Activated T-cell treated with anti-CD3 and anti-CD28 coated beads for 24 hours (primary cell): ENCODE measurements at regions not wholly inside any gene's neighbourhood (a gene's known extent, or its start where the extent isn't known, plus 50 kb on each side); places are given as distances from the start of the nearest gene placed in this dataset.

ENCODE experiments used
- DNase-seq: peaks from one replicate; pipeline ENCODE4 v3.0.0-alpha.2; 2020; ENCODE audit warnings: low read depth

DNA sequence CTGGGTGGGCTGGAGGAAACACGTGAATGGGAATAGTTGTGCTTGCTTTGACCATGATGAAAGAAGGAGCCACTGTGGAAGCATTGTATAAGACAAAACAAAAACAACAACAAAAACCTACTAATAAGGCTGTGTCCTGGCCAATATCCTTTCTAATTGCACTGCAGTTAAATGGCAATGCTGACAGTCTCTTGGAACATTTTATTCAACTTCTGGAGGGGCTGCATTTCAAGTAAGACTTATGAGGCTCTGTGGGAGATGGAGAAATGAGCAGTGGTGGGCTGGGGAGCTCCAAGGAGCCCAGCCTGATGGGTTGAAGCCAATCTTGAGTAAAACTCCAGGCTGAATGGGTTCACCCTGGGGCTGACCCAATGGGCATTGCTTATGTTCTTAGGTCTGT is 99.8 kb upstream of the ROPN1 start:
- DNase-seq = no peak

DNA sequence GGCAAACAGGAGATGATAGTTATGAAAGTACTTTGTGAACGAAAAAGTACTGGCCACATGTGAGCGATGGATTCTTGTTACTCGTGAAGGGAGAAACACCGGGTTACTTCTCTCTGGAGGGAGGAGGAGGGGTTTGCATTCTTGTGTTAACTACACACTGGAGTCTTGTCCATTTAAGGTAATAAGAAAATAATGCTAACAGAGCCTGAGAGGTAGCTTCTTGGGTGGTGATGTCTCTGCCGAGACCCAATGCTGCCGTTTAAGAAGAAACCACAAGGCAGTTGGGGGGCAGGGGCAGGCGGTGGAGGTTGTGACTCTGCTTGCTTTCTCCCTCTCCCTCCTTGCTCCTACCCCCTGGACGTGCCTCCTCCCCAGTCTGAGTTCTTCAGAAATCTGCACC is 100.9 kb upstream of the ROPN1 start:
- no peak for DNase-seq

DNA sequence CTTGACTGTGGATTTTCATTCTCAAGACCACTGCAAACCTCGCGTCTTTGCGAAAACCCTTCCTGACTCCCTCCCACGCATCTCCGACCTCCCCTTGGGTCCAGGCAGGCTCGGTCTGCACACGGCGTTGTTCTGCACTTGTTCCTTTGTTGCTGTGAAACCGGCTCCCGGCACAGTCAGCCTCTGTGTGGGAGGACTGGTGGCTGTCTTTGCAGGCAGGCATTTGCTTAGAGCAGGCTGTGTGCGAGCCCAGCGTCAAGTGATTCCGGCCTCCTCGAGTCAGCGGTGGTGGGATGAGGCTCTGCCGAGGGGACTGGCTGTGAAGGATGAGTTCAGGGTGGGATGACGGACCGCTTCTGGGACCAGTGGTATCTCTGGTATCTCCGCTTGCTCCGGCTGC is 102.6 kb upstream of the ROPN1 start:
- no peak for DNase-seq

DNA sequence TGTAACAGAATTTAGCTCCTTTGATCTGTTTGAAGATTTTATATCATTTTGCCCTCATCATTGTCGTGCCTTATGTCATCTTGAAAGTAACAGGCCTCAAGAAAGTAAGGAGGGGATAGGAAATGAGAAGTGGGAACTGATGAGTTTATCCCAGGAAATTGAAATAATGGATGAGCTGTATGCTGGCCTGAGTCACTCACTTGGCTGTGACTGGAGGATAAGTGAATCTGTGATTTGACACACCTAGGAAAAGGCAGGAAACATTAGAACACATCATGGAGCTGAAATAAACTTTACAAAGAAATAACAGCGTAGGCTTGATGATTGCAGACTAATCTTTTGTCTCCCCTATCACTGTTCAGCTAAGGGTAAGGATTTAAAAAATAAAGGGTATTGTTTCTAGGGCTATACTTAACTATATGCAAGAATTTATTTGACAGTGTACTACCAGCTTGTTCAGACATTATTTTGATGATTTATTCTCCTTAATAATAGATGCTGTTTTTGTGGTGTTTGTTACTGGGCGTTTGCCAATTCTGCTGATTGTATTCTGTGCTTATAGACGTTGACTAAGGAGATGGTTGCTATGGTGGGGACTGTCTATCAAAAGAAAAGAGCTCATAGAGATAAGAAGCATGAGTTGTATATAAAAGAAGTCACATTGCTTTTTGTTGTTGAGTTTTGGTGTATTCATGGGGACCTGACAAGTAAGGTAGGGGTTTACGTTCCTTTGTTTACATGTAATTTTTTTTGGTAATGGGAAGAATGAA is 105.6 kb upstream of the ROPN1 start:
- no peak for DNase-seq

DNA sequence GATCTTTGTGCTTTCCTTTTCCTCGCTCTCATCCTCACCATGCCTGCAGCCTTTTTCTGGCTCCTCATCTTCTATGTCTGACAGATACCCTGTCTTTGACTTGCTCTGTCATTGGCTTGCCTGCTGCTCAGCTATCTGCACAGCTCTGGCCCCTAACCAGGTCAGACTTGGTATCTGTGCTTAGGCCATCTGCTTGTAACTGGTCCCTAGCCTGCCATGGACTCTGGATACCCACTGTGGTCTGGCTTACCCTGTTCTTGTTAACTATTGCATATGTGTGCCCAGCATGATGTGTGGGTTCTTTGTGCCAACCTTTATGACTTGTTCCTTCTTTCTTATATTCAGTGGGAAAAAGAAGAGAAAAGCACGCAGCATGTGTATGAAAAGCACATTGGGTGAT is 109.7 kb upstream of the ROPN1 start:
- DNase-seq = no peak

DNA sequence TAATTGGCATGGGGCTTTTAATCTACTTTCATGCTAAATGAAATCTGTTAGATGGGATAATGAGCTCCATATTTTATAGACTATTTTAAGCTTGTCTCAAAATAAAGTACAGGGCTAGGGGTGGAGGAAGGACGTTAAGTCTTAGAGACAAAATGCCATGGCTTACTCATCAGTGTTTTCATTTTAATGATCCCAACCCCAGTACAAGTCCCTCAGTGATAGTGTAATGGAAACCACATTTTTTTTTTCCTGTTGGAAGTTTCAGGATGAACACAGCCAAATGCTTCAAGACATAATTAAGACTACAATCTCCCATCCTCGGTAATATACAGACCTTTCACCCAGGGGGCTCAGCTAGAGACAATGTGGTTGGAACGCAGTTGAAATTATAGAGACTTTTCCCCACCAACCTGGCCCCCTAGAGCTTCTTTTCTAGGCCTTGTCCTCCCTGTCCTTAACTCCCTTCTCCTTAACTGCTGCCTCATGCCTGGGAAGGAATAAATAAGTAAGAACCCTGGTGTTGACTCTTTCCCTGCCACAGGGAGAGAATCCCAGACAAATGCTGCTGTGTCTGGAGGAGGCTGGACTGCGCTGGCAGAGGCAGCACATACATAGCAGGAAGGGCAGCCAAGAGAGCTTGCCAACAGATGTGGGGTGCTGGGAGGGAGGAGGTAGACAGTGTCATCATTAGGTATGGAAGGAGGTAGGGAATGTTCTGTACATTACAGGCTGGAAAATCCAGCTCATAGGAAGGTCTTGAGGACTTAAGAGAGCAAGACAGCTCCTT is 115.4 kb upstream of the ROPN1 start:
- no peak for DNase-seq

DNA sequence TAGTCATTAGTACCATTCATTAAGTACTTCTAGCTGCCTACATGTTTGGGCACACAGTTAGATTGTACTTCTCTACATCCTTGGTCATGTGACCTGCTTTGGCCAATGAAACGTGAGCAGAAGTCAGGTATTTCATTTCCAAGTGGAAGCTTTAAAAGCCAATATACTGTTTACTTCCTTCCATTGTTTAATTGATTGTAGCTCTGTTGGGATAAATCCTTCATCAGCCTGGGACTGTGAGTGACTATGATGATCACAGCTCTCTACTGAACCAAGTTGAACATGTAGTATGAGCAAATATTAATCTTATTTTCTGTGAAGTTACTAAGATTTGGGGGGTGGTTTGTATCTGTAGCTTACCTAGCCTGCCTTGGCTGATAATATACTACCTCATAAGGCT is 116.5 kb upstream of the ROPN1 start:
- DNase-seq = no peak

DNA sequence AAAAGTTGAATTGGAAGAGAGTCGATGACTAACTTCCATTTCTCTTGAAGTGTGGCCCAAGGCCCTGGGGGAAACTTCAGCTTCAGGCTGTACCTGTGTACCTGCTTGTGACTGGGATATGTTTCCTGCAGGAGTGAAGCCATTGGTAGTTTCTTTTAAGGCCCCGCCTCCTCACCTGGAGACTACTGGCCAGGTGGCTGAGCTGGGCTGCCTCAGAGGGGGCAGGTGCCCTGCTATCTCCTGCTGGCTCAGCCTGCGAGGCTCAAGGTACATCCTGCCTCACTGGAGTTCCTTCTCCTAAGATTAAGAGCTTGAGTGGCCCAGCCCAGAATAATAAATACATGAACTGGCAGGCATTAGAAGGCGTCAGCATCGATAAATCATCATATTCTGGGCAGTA is 121.6 kb upstream of the ROPN1 start:
- DNase-seq = no peak

DNA sequence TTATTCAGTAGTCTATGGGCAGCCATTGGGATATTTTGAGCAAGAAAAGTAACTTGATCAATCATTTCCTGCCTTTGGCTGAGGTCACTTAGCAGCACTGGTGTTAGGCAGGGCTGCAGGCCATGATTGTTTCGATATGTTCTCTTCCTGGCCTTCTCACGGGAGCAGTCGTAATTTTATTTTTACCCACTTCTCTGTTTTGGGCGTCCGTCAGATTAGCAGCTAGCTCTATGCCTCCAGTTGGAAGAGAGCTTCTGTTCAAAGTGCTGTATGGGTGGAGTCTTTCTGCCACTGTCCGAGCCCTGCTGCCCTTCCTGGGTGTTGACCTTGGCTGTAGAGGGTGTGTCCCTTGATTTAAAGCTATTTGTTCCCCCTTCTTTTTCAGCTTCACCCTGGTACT is 123.4 kb upstream of the ROPN1 start:
- no peak for DNase-seq

DNA sequence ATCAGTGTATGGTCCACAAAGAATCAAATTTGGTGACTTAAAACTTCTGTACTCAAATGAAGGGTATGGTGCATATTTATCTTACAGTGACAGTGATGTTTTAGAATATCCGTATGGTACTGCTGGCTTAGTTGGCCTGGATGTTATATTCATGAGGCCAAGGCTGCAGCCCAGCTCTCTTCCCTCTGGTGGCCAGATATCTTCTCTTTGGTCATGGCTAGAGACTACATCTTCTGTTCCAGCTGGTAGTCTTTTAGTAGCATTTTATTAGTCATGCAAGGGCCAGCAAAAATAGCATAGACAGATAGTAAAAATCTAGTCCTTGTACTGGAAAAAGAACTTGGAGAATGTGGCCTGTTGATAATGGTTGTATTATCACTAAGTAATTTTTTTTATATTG is 124.0 kb upstream of the ROPN1 start:
- DNase-seq = no peak

DNA sequence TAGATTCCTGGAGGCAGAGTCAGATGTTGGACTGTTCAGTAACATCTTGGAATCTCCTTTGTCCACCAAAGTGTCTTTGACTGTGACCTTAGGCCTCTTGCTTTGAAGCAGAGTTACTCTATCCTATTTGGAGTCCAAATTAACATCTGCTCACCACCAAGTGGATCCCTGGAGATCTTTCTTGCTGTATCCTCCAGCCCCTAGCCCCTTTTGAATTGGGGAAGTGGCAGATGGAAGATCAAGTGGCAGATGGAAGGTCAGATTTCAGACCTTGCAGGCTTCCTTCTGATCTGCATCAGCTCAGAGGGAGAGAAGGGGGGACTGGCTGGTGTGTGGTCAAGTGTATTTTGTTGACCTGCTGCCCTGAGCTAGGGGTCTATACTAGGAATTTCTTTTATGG is 125.0 kb upstream of the ROPN1 start:
- no peak for DNase-seq

DNA sequence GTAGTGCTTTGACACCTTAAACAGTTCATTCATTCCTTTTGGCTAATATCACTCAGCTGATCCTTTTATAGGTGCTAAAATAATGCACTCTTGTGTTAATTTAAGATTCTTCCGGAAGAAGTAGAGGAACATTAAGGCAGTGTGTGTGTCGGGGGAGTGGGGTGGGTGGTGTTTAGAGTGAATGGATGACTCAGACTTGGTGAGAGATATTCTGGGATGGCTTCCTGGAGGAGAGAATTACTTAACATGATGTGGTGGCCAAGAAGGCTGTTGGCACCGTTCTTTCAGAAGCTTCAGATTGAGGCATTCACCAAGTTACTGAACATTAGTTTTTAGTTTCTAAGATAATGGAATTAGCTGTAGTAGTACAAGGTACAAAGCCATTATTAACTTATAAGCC is 125.6 kb upstream of the ROPN1 start:
- DNase-seq = no peak

DNA sequence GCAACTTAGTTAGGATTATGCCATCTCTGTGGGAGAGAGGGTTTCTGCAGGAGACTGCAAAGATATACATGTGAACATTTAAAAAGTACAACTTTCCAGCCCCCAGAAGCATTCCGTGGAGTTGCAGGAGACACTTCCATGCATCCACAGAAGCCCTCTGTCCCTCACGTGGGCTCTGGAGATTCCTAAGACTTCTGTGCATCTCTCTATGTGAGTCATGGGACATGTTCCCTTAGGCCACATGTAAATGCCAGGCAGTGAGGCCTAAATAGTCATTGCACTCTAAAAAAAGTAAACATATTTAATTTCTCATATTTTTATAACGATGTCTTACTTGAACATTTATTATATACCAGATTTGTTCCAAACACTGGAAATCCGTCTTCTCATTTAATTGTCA is 126.5 kb upstream of the ROPN1 start:
- DNase-seq = no peak

DNA sequence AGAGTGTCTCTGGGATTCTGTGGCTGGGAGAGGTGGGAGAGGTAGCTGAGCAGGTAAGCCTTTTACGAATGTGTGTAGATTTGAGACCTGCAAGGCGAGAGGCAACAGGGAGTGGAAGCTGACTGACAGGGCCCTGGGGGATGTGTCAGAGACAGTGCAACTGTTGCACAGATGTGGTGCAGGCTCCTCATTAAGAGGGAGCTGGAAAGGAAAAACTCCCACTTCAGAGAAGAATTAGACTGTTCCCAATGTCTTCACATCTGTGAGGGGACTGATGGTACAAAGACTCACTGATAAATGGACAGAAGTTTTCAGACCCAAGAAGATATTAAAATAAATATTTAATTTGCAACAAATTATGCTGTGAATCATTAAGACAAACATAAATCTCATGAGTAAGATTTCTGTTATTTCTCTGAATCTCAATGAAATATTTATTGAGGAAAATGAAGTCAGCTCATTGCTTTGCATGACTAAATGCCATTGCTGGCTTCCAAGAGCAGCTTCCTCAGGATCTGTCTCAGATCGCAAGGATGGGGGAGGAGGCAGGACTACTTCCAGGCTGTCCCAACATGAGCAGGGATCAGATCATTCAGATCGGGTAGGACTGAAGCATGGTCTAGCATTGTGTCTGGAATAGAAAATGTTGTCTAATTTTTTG is 127.3 kb upstream of the ROPN1 start:
- no peak for DNase-seq

DNA sequence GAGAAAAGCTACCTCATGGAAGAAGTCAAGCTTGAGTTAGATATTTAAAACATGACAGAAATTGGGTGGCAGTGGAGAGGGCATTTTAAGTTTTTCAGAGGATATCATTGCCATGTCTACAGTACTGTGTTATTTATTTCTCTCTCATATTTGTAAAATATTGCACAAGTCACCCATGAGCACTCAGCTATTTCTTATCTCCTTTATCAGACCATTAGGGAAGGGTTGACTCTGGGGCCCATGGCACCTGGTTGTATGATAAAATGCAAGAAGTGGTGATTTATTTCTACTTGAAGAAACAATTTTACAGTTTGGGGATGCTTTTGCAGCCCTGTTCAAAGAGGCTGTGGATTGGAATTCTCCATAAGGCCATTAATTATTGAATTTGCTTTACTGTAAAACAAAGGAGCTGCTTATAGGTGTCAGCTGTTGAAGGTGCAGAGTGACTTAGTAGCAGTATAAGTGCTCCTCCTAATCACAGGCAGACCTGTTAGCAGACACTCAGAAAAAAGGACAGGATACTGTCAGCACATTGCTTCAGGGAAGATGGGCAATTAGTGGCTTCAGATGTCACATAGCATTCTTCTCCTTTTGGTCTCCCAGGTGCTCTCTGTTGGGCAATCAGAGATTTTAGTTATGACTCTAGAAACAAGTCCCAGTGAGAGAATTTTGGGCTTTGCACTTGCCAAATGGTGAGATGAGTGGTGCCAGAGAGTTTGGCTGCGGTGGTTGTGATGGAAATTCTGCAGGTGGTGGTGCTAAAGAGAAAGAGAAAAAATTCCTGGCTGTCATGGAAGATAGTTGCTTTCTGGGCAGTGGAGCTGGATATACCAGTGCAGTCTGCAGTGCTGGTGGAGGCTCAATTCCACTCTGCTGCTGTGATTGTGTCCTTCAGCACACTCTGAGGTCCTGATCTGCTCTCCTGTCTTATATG is 129.7 kb upstream of the ROPN1 start:
- no peak for DNase-seq

DNA sequence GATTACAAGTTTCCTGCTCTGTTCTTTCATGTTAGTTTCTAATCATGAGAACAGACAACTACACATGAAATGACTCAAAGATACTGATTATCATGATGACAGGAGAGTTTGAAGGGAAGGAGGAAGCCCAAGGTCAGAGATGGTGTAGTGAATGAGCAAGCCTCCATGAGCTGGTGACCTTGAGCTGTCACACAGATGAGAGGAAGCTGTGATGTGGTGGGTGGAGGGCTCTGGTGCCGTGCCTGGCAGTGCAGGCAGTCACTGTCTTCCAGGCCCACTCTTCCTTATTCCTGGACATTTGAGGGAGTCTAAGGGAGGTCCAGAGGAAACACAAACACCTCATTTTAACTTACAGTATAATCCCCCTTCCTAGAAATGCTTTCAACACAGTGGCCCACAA is 133.4 kb upstream of the ROPN1 start:
- DNase-seq = no peak

DNA sequence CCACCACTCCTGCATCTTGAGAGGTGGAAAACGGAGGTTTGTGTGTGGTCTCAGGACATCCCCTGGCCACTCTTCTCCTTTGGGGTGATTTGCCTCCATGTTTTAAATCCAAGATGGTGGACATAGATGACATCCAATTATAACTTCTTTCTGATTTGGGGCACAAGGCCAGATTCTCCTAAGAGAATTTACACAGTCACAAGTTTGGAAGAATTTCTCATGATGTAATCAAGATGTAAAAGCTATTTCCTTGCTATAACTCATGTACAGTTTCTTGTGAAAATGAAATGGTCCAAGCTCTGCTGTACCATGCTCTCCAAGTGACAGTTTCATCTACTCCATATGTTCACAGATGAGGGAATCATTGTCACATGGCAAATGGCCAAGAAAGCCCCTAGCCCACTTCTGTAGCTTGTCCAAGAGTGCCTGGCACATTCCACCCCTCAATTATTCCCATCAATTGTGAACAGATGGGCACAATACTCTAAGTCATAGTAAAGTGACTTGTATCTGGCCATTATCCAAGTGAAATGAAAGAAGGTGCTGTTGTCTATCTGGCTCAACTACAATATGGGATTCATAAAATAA is 134.6 kb upstream of the ROPN1 start:
- DNase-seq = no peak

DNA sequence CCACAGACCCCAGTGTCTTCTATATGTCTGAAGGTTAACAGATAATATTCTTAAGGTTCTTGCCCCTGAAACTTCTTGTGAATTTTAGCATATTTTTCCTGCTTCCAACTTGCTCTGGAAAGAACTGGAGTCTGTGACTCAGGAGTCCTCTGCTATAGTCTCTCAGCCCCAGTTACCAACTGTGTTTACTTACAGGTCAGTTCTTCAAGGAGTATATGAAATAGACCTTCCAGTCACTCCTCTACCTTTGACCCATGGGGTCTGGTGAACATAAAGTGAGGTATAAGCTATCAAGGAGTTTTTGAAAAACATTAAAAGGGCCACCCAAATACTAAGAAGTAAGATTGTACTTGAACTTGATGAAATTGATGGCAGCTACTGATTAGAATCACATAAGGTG is 139.2 kb upstream of the ROPN1 start:
- DNase-seq = no peak

DNA sequence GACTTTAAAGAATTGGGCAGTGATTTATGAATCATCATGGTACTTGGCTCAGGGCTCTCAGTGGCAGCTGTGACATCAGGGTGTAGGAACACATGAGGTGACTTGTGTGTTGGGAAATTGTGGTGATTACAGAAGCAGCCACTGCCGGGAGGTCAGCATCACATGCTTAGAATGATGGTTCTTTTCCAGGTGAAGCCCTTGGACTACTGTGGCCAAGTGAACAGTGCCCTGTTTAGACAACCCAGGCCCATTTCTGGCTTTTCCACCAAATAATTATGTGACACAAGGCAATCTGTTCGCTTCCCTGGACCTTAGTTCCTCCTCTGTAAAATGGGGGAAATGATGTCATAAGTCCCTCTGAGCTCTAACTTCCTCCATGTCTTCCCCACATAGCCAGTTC is 139.7 kb upstream of the ROPN1 start:
- no peak for DNase-seq

DNA sequence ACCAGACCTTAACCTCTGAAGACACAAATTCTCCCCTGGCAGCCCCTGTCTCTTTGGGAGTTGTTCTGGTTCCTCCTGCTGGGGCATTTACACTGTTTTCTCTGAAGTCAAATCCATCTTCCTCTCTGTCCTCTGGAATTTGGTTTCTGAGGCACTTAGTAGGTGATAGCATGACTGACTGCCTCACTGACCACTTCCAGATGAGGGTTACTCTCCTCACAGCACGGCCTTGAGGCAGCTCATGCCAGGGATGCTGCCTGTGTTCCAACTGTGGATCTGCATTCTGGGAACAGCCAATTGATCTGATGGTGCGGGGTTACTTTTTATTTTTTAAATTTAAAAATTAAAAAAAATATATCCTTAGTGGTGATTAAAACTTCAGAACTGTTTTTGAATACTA is 140.9 kb upstream of the ROPN1 start:
- no peak for DNase-seq

DNA sequence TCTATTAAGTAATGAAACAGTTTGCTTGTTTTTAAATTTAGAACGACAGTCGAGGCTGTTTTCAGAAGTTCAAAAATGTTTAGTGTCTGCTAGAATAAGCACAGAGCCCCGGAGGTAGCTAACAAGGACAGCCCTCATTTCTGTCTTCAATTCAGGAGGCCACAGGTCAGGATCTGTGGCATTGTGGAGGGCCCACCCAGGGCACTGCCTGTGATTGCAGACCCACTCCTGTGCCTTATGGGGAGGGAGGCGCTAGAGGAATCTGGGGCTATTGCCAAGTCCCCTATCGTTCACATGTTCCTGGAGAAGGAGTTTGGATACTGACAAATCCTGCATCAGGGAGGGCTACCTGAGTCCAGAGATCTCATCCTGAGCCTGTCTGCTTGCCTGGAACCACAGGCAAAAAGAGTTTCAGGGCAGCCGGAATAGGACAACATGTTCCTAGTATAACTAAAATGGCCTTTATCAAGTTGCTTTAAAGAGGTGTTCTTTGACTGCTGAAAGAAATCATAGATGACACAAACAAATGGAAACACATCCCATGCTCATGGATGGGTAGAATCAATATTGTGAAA is 141.5 kb upstream of the ROPN1 start:
- DNase-seq = no peak
